Stimulated activated CD4-positive, alpha-beta T cell treated with anti-CD3 and anti-CD28 coated beads, Interleukin-12 subunit alpha, Interleukin-12 subunit beta, amount 100 ng/mL, for 4 hours (primary cell): ENCODE measurements at regions not wholly inside any gene's neighbourhood (a gene's known extent, or its start where the extent isn't known, plus 50 kb on each side); places are given as distances from the start of the nearest gene placed in this dataset.
"Not testable (repeated sequence)": the region's sequence is repeated elsewhere in the genome, so short reads cannot be mapped to it uniquely, and the experiment has no call there.

Experiments
- DNase-seq: peaks from one replicate; pipeline ENCODE4 v3.0.0-alpha.2; 2020

DNA sequence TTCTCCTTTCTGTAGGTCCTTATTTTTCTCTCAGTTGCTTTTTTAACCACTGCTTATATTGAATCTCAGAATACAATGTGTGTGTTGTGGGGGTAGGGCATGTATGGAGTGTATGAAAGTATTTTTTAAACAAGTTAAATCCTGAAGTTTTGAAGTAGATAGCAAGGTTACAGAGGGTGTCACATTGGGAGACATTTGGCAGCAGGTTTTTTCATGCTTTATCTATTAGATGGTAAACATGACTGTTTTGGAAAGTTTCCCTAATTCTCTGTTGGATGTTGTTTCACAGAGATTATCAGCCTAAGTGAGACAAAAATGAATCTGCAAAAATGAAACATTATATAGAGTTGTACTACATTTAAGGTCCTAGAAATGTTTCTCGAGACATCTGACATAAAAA lies 190.6 kb upstream of the ARPP21 start:
- no peak for DNase-seq

DNA sequence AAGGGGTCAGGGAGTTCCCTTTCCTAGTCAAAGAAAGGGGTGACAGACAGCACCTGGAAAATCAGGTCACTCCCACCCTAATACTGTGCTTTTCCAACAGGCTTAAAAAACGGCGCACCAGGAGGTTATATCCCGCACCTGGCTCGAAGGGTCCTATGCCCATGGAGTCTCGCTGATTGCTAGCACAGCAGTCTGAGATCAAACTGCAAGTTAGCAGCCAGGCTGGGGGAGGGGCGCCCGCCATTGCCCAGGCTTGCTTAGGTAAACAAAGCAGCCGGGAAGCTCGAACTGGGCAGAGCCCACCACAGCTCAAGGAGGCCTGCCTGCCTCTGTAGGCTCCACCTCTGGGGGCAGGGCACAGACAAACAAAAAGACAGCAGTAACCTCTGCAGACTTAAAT lies 184.5 kb upstream of the ARPP21 start:
- DNase-seq: not testable (repeated sequence)

GRCh38 chr3:35473956-35474355 lies 165.4 kb upstream of the ARPP21 start:
- no peak for DNase-seq

DNA sequence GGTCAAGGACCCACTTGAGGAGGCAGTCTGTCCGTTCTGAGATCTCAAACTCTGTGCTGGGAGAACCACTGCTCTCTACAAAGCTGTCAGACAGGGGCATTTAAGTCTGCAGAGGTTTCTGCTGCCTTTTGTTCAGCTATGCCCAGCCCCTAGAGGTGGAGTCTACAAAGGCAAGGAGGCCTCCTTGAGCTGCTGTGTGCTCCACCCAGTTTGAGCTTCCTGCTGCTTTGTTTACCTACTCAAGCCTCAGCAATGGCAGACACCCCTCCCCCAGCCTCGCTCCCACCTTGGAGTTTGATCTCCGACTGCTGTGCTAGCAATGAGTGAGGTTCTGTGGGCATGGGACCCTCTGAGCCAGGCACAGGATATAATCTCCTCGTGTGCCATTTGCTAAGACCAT lies 156.8 kb upstream of the ARPP21 start:
- not testable (repeated sequence) for DNase-seq

DNA sequence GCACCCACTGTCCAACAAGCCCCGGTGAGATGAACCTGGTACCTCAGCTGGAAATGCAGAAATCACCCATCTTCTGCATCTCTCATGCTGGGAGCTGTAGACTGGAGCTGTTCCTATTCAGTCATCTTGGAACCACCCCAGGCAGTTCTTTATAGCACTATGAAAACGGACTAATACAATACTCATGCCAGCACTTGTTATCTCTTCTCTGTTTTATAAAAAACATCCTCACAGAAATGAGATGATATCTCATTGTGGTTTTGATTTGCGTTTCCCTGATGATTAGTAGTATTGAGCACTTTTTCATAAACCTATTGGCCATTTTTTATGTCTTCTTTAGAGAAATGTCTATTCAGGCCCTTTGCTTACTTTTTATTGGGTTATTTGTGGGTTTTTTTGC lies 156.2 kb upstream of the ARPP21 start:
- DNase-seq: no peak

DNA sequence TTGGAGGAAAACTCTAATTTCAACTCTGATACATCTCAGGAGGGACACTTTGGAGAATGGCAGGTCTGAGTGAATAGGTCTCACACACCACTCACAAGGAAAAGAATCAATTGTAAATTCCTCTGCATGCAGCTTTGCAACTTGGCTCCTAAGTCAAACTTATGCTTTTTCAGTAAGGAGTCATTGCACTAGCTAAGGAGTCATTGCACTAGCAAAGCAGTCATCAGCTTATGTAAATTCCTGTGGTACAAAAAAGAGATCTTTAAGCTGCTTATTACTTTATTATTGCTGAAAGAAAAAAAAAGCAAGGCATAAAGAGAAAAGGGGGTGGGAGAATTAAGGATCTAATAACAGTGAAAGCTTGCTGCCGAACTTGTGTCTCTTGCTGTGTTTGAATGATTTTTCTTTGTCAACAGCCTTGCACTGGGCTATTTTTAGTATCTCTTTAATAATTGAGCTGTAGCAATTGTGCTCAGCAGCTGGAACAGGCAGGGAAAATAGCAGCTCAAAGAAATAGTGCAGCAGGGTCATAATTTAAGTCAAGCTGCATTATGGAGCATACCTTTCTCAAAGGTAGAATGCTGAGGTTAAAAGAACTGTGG lies 154.3 kb upstream of the ARPP21 start:
- no peak for DNase-seq

DNA sequence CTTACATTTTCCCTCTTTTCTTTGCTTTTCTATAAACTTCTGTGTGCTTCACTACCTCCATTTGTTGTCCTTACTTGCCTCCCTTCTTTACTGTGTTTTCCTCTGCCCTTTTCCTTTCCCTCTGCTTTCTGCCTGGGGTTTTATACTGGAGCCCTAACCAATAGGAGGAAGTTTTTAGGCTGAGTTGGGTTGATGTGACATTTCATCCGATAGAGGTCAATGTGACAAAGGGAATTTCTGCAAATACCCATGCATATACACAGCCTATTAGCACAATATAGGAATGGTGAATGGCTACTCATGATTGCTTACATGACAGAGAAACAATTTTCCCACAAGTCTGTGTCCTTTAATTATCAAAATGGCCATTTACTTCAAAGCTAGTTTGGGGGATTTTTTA lies 153.0 kb upstream of the ARPP21 start:
- no peak for DNase-seq

DNA sequence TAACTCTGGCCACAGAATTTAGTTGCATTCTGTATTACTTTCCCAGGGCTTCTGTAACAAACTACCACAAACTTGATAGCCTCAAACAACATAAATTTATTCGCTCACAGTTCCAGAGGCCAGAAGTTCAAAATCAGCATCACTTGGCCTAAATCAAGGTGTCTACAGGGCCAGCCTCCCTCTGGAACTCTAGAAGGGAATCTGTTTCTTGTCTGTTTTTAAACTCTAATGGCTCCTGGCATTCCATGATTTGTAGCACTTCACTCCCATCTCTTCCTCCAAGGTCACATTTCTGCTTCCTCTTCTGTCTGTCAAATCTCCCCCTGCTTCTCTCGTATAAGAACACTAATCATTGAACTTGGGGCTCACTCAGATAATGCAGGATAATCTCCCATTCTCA lies 151.9 kb upstream of the ARPP21 start:
- no peak for DNase-seq

DNA sequence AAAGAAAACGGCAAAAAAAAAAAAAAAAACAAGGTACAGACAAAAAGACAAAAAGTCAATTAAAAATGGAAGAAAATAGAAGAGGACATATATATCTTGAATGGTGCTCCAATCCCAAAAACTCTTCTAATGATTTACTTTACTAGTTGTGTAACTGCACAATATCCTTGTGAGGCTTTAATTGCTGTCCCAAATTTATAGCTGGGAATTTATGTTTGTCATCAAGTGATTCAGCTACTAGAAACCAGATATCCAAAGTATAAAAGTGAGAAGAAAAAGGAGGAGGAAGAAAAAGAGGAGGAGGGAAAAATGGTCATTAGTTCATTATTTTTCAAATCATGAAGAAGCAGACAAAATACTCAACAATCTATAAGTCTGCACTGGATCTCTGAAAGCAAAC lies 150.8 kb upstream of the ARPP21 start:
- DNase-seq: no peak

- no peak for DNase-seq
Measured at GRCh38 chr3:35492841-35493240, 146.5 kb upstream of the ARPP21 start.

DNA sequence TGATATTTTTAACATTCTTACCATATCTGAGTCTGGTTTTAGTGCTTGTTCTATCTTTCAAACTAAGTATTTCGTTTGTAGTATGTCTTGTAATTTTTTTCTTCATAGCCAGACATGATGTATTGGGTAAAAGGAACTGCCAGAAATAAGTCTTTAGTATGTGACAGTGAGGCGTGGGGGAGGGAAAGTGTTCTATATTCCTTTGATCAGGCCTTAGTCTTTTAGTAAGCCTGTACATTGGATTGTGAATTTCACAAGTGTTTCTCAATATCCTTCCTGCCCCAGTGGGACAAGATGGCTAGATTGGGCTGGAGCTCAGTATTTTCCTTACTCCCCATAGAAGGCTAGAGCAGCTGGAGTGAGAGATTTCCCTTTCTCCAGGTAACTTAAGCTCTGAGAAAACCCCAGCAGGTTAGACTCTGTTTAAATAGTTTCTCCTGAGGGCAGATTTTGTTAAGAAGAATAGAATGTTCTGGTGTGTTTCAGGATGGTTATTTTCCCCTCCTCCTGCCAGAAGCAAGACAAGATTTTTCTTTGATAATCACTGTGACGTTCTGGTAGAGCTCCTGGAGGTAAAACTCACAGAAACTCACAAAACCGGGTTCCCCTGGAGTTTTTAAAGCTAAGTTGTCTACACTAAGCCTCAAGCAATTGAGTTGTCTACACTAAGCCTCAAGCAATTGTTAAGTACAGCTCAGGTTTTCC lies 140.7 kb upstream of the ARPP21 start:
- no peak for DNase-seq

- no peak for DNase-seq
Measured at GRCh38 chr3:35500641-35501350, 138.5 kb upstream of the ARPP21 start.

GRCh38 chr3:35502699-35503098 lies 136.6 kb upstream of the ARPP21 start:
- DNase-seq: no peak

DNA sequence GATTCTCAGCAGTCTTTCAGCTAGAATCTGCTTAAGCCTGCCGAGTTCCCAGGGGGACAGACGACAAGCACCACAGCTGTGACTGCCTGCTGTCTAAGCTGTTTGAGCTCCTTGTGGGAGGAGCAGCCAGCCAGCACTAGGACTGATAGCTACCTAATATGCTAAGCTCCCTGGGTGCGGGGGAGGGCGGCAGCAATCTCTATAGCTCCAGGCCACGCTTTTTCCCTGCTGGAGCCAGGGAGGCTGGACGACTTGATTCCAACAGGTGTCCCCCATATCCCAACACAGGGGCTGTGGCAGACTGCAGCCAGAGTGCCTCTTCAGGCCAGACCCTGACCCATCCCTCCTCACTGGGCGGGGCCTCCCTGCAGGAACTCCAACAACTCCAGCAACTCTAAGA lies 134.1 kb upstream of the ARPP21 start:
- no peak for DNase-seq

DNA sequence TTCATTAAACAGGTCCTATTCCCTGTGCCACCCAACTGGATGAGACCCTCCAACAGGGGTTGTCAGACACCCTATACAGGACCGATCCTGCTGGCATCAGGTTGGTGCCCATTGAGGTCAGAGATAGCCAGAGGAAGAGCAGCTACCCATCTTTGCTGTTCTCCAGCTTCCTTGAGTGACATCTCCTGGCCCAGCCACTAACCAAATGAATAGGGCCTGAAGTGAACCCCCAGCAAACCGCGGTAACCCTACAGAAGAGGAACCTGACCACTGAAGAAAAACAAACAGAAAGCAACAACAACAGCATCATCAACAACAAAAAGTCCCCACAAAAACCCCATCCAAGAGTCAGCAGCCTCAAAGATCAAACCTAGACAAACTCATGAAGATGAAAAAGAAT lies 133.6 kb upstream of the ARPP21 start:
- DNase-seq: no peak

DNA sequence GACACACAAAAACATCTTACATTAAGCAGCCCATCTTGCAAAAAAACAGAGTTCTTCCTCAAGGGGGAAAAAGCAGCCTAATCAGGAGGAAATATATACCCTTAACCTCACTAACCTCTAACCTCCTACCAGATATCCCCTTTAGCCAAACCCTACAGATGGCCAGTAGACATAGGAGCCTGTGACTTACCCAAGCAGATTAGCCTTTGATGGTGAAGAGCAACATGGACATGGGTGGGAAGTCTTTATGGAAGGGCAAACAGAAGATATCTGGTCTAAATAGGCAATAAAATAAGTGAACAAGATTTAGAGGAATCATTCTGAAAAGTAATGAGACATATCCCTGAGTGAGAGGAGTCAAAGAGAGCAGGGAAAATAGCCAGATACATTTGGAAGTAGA lies 119.4 kb upstream of the ARPP21 start:
- DNase-seq: no peak

- no peak for DNase-seq
Measured at GRCh38 chr3:35521196-35521595, 118.1 kb upstream of the ARPP21 start.

DNA sequence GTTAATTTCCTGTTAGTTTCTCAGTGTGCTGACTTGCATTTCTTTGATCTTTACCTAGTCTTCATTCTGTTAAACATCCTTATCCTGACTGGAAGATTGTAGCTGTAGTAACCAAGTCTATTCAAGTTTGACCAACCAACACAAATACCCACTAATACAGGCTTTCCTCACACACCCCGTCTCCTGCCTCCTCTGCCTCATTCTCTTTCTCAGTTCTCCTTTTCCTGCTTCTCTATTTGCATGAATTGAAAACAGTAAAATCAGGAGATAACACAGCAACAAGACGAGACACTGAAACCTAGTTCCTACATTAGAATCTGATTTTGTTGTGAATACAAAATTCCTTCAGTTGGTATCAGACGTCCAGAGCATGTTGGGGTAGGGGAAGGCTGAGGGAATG lies 116.9 kb upstream of the ARPP21 start:
- DNase-seq: no peak

DNA sequence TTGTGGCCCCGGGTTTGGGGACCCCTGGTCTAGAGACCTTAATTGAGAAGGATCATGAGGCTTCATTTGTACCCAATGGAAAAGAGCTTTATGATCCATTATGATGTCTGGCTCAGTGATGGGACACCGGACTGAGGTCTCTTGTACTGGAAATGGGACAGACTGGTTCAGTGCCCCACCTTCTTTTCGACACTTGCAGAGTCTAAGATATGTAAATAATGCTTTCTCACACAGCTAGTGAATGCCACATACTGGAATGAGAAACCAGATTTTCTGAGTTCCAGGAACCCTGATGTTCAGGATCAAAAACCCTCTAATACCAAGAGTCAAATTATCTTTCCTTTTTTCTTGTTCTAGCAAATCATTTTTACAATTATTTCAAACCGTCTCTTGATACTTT lies 116.3 kb upstream of the ARPP21 start:
- no peak for DNase-seq

DNA sequence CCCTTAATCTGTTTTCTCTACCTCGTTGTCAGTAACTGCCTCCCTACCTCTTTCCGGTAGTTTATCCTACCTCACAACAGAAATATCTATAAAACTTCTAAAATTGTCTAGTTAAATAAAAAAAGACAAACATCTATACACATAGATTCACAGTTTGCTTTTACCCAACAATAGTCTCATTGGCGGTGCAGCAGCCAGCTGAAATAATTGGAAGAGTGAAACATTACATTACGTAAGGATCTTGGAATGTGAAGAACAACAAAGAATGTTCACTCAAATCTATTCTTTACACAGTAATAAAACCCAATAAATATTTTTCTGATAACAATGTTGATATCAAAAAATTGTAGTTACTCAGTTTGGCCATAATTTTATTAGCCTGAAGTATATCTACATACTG lies 115.5 kb upstream of the ARPP21 start:
- DNase-seq: no peak

GRCh38 chr3:35524856-35525255 lies 114.5 kb upstream of the ARPP21 start:
- no peak for DNase-seq

- DNase-seq: no peak
Measured at GRCh38 chr3:35528728-35529127, 110.6 kb upstream of the ARPP21 start.

- no peak for DNase-seq
Measured at GRCh38 chr3:35529337-35529736, 110.0 kb upstream of the ARPP21 start.

DNA sequence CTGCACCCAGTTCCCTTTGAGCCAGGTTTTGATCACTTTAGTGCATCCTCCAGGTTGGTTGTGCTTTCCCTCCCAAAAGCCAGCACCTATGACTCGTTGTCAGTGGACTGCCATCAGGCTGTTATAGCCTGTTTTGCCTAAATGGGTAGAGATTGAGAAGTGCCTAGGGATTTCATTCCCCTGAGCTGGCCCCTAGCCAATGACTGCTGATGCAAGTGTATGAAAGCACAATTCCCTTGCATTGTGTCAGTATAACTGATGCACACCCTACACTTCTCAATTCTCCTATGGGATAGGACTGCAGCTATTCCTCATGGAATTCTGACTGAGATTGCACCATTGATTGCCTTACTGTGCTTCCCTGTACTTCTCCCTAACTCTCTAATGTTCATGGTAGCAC lies 102.1 kb upstream of the ARPP21 start:
- DNase-seq: no peak

- DNase-seq: no peak
Measured at GRCh38 chr3:35544976-35545375, 94.3 kb upstream of the ARPP21 start.
